HEK293T (cell line): ENCODE measurements at regions not wholly inside any gene's neighbourhood (a gene's known extent, or its start where the extent isn't known, plus 50 kb on each side); places are given as distances from the start of the nearest gene placed in this dataset.

Experiments
- BHLHE40 ChIP-seq: fragments of 450-650 bp; IDR thresholded peaks from 2 replicates; pipeline ENCODE4 v1.6.1; 2016; ENCODE audit warnings: mild to moderate bottlenecking, moderate library complexity, borderline replicate concordance
- FOXK2 ChIP-seq: fragments of 450-650 bp; IDR thresholded peaks from 2 replicates; pipeline ENCODE4 v1.6.1; 2016; ENCODE audit warnings: mild to moderate bottlenecking
- SP1 ChIP-seq: fragments of 450-650 bp; IDR thresholded peaks from 2 replicates; pipeline ENCODE4 v1.6.1; 2017
- SUZ12 ChIP-seq: fragments of 450-650 bp; IDR thresholded peaks from 2 replicates; pipeline ENCODE4 v1.6.1; 2016; ENCODE audit warnings: mild to moderate bottlenecking
- TARDBP ChIP-seq: fragments of 450-650 bp; IDR thresholded peaks from 2 replicates; pipeline ENCODE4 v1.6.1; 2016

DNA sequence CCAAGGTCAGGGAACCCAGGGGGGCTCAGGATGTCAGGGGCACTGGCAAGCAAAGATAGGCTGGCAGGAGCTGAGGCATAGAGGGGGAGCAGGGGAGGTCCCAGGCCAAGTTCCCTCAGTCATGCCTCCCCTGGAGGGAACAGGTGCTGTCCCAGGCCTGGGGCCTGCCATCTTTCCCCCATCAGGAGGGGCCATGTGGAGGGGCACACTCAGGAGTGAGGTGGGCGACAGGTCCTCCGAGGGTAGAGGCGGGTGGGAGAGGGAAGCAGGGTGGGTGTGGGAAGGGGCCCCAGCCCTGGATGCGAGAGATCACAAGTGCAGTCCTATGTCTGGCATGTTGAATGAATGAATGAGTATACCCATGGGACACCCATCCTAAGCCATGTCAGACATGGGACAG, 127.7 kb upstream of the GLI2 start:
- TF ChIP-seq BHLHE40 (no peak), SP1 (no peak), TARDBP (no peak), FOXK2 (no peak), SUZ12 (no peak)
